Caco-2 (cell line): ENCODE measurements at regions not wholly inside any gene's neighbourhood (a gene's known extent, or its start where the extent isn't known, plus 50 kb on each side); places are given as distances from the start of the nearest gene placed in this dataset.

ENCODE experiments used
- BruUV-seq: library from RNA; stranded (reverse); fragments of 400-500 nt; replicated peaks from 2 replicates; lab custom pipeline; 2021; lab: Mats Ljungman, UMichigan
- CTCF ChIA-PET: fragments of 300-600 bp; sonication (Branson Sonifier 250); formaldehyde crosslinking; loops from one replicate; lab custom pipeline; 2022; ENCODE audit warnings: antibody characterized with exemption; lab: Charles Lee
- POLR2A ChIA-PET: fragments of 300-600 bp; sonication (Branson Sonifier 250); formaldehyde crosslinking; loops from one replicate; lab custom pipeline; 2022; ENCODE audit warnings: antibody characterized with exemption; lab: Charles Lee
- DNase-seq, 2 experiments: peaks; one replicate each; pipeline versions ENCODE4 v3.0.0 to v3.0.0-alpha.2; 2020 to 2022
- H3K27me3 ChIP-seq: replicated peaks from 2 replicates; pipeline ENCODE4 v1.6.0; 2011; ENCODE audit warnings: low read length; ENCODE audit not compliant: control insufficient read depth, insufficient read depth
- H3K36me3 ChIP-seq: 2 replicates; pipeline ENCODE4 v1.5.1; 2011; ENCODE audit warnings: low read length; ENCODE audit not compliant: control insufficient read depth, insufficient read depth
- H3K4me1 ChIP-seq: fragments of 250-450 bp; sonication (Bioruptor Pico); 2 replicates; pipeline ENCODE4 v1.5.1; 2020; ENCODE audit warnings: mild to moderate bottlenecking
- H3K4me3 ChIP-seq: 2 replicates; pipeline ENCODE4 v1.5.1; 2011; ENCODE audit warnings: low read depth, mild to moderate bottlenecking, control low read depth, low read length
- H3K9me3 ChIP-seq: fragments of 250-450 bp; sonication (Bioruptor Pico); 2 replicates; pipeline ENCODE4 v1.5.1; 2020; ENCODE audit warnings: mild to moderate bottlenecking, moderate library complexity
- H3K27ac Mint-ChIP-seq: one replicate; pipeline ENCODE4 v1.8.0; 2022; ENCODE audit warnings: mixed read lengths; ENCODE audit not compliant: unreplicated experiment
- H3K27me3 Mint-ChIP-seq: one replicate; pipeline ENCODE4 v1.8.0; 2022; ENCODE audit warnings: mixed read lengths; ENCODE audit not compliant: insufficient read depth, unreplicated experiment
- H3K36me3 Mint-ChIP-seq: one replicate; pipeline ENCODE4 v1.8.0; 2022; ENCODE audit warnings: mild to moderate bottlenecking, mixed read lengths; ENCODE audit not compliant: insufficient read depth, unreplicated experiment
- H3K4me1 Mint-ChIP-seq: one replicate; pipeline ENCODE4 v1.8.0; 2022; ENCODE audit warnings: low read depth, mixed read lengths; ENCODE audit not compliant: unreplicated experiment
- H3K4me3 Mint-ChIP-seq: one replicate; pipeline ENCODE4 v1.8.0; 2022; ENCODE audit warnings: mild to moderate bottlenecking, moderate library complexity, mixed read lengths; ENCODE audit not compliant: unreplicated experiment
- H3K9me3 Mint-ChIP-seq: one replicate; pipeline ENCODE4 v1.8.0; 2022; ENCODE audit warnings: mixed read lengths; ENCODE audit not compliant: unreplicated experiment
- CTCF ChIP-seq, 2 experiments: fragments of 200-600 bp in 1 of 2; IDR thresholded peaks; 1 replicate in 1 of 2; 2 replicates in 1 of 2; pipeline versions ENCODE4 v1.5.1 to v1.8.0; 2011 to 2022; ENCODE audit warnings: antibody characterized with exemption in 1 of 2, control low read depth in 1 of 2, inconsistent platforms in 1 of 2, low read depth in 1 of 2, low read length in 1 of 2, mild to moderate bottlenecking in 1 of 2, moderate library complexity in 1 of 2; ENCODE audit not compliant: insufficient read depth in 1 of 2, severe bottlenecking in 1 of 2, unreplicated experiment in 1 of 2
- intact Hi-C: fragments of 100-400 bp; cut with micrococcal nuclease; formaldehyde crosslinking; loops from one replicate; pipeline ENCODE4 v1.10.0; 2022; ENCODE audit not compliant: unreplicated experiment

GRCh38 chr4:83703752-83704151 is 167.8 kb downstream of the GPAT3 start:
- H3K27me3 ChIP-seq = no peaks in the 10 kb centered on the region
- H3K36me3 ChIP-seq = no peaks in the 10 kb centered on the region
- Mint-ChIP-seq H3K36me3 (no peaks in the 10 kb centered on the region), H3K27ac (no peak overlapping the region), H3K4me1 (no peaks in the 10 kb centered on the region), H3K27me3 (no peaks in the 10 kb centered on the region), H3K9me3 (peaks cover 12% of the 10 kb centered on the region), H3K4me3 (no peak overlapping the region)
- no peak for TF ChIP-seq CTCF (IDR thresholded peaks at IDR 0.05; ENCODE audit: insufficient read depth in 1 of 2, low read depth in 1 of 2, low read length in 1 of 2, severe bottlenecking in 1 of 2, unreplicated experiment in 1 of 2)
- no peaks in the 10 kb centered on the region for H3K4me1 ChIP-seq
- DNase-seq = no peak
- ChIA-PET POLR2A (no interaction called here), CTCF (no interaction called here)
- H3K4me3 ChIP-seq = no peak overlapping the region
- BruUV-seq = no TSS peak
- H3K9me3 ChIP-seq = 0 out of 2 replicates have a peak, but pooled peaks cover 4% of the 10 kb centered on the region
- intact Hi-C loops = no loop called here

GRCh38 chr4:83701041-83701440 is 165.1 kb downstream of the GPAT3 start:
- no peak for TF ChIP-seq CTCF (IDR thresholded peaks at IDR 0.05; ENCODE audit: insufficient read depth in 1 of 2, low read depth in 1 of 2, low read length in 1 of 2, severe bottlenecking in 1 of 2, unreplicated experiment in 1 of 2)
- Mint-ChIP-seq H3K36me3 (no peaks in the 10 kb centered on the region), H3K4me1 (no peaks in the 10 kb centered on the region), H3K4me3 (no peak overlapping the region), H3K27ac (no peak overlapping the region), H3K27me3 (peaks cover 7% of the 10 kb centered on the region), H3K9me3 (peaks cover 12% of the 10 kb centered on the region)
- Histone ChIP-seq H3K4me1 (no peaks in the 10 kb centered on the region), H3K36me3 (no peaks in the 10 kb centered on the region), H3K27me3 (no peaks in the 10 kb centered on the region), H3K4me3 (no peak overlapping the region), H3K9me3 (0 out of 2 replicates have a peak, but pooled peaks cover 4% of the 10 kb centered on the region)
- intact Hi-C loops = no loop called here
- CTCF ChIA-PET = no interaction called here
- POLR2A ChIA-PET = no interaction called here
- no TSS peak for BruUV-seq
- no peak for DNase-seq

GRCh38 chr4:83699358-83699757 is 163.4 kb downstream of the GPAT3 start:
- H3K4me3 Mint-ChIP-seq = no peak overlapping the region
- H3K27me3 ChIP-seq = no peaks in the 10 kb centered on the region
- no peak overlapping the region for H3K27ac Mint-ChIP-seq
- 0 out of 2 replicates have a peak, but pooled peaks cover 4% of the 10 kb centered on the region for H3K9me3 ChIP-seq
- no peaks in the 10 kb centered on the region for H3K36me3 Mint-ChIP-seq
- intact Hi-C loops = no loop called here
- H3K27me3 Mint-ChIP-seq = peaks cover 7% of the 10 kb centered on the region
- H3K4me1 Mint-ChIP-seq = no peaks in the 10 kb centered on the region
- H3K4me3 ChIP-seq = no peak overlapping the region
- H3K36me3 ChIP-seq = no peaks in the 10 kb centered on the region
- ChIA-PET CTCF (no interaction called here), POLR2A (no interaction called here)
- peaks cover 12% of the 10 kb centered on the region for H3K9me3 Mint-ChIP-seq
- TF ChIP-seq CTCF (IDR thresholded peaks at IDR 0.05; ENCODE audit: insufficient read depth in 1 of 2, low read depth in 1 of 2, low read length in 1 of 2, severe bottlenecking in 1 of 2, unreplicated experiment in 1 of 2) = no peak
- H3K4me1 ChIP-seq = no peaks in the 10 kb centered on the region
- DNase-seq = no peak
- BruUV-seq = no TSS peak
